Neural cell (in vitro differentiated cells): ENCODE measurements at regions not wholly inside any gene's neighbourhood (a gene's known extent, or its start where the extent isn't known, plus 50 kb on each side); places are given as distances from the start of the nearest gene placed in this dataset.

Source experiments
- H2AFZ ChIP-seq: fragments of 200-600, 300-800 bp; sonication (generic), shearing (Covaris generic); 2 replicates; pipeline ENCODE4 v1.6.0; 2014; ENCODE audit warnings: low read depth, mild to moderate bottlenecking, antibody characterized with exemption, low read length, moderate library complexity
- H3F3A ChIP-seq: fragments of 200-600 bp; shearing (Covaris generic); 2 replicates; pipeline ENCODE4 v1.6.1; 2016; ENCODE audit warnings: mild to moderate bottlenecking, moderate library complexity, mixed read lengths, antibody characterized with exemption, low read length; ENCODE audit not compliant: insufficient read depth, poor library complexity, severe bottlenecking
- H3K27ac ChIP-seq: fragments of 200-600, 300-800 bp; sonication (generic), shearing (Covaris generic); 2 replicates; pipeline ENCODE4 v1.5.1; 2014; ENCODE audit warnings: mild to moderate bottlenecking, low read length, moderate library complexity
- H3K27me3 ChIP-seq: fragments of 300-800, 200-600 bp; sonication (generic), shearing (Covaris generic); 2 replicates; pipeline ENCODE4 v1.6.0; 2014; ENCODE audit warnings: mild to moderate bottlenecking, low read depth, low read length, moderate library complexity; ENCODE audit not compliant: insufficient read depth
- H3K36me3 ChIP-seq: fragments of 300-800, 200-600 bp; sonication (generic), shearing (Covaris generic); 2 replicates; pipeline ENCODE4 v1.5.1; 2014; ENCODE audit warnings: mild to moderate bottlenecking, antibody characterized with exemption, low read length, moderate library complexity; ENCODE audit not compliant: insufficient read depth
- H3K4me2 ChIP-seq: fragments of 300-800, 200-600 bp; sonication (generic), shearing (Covaris generic); 2 replicates; pipeline ENCODE4 v1.6.0; 2014; ENCODE audit warnings: mild to moderate bottlenecking, low read length
- H3K4me3 ChIP-seq: fragments of 300-800, 200-600 bp; sonication (generic), shearing (Covaris generic); 2 replicates; pipeline ENCODE4 v1.5.1; 2014; ENCODE audit warnings: mild to moderate bottlenecking, low read length, moderate library complexity
- H3K79me2 ChIP-seq: fragments of 200-600 bp; shearing (Covaris generic); replicated peaks from 2 replicates; pipeline ENCODE4 v1.6.0; 2014; ENCODE audit warnings: mild to moderate bottlenecking, low read length, moderate library complexity; ENCODE audit not compliant: insufficient read depth
- H3K9ac ChIP-seq: fragments of 300-800, 200-600 bp; sonication (generic), shearing (Covaris generic); 2 replicates; pipeline ENCODE4 v1.6.1; 2016; ENCODE audit warnings: mild to moderate bottlenecking, low read length, mixed read lengths
- H3K9me2 ChIP-seq: fragments of 200-600 bp; shearing (Covaris generic); 2 replicates; pipeline ENCODE4 v1.6.1; 2016; ENCODE audit warnings: mild to moderate bottlenecking, low read length, mixed read lengths; ENCODE audit not compliant: insufficient read depth
- H3K9me3 ChIP-seq: fragments of 200-600, 300-800 bp; sonication (generic), shearing (Covaris generic); 2 replicates; pipeline ENCODE4 v1.6.1; 2016; ENCODE audit warnings: mild to moderate bottlenecking, mixed run types, low read length, moderate library complexity, mixed read lengths
- H4K20me1 ChIP-seq: fragments of 200-600 bp; shearing (Covaris generic); 2 replicates; pipeline ENCODE4 v1.6.1; 2016; ENCODE audit warnings: mild to moderate bottlenecking, mixed run types; ENCODE audit not compliant: insufficient read depth
- EP300 ChIP-seq: fragments of 450-650 bp; conservative IDR thresholded peaks from 2 replicates; pipeline ENCODE4 v1.6.1; 2014; ENCODE audit warnings: antibody characterized with exemption, mild to moderate bottlenecking, moderate library complexity; ENCODE audit not compliant: poor library complexity, severe bottlenecking
- EZH2 ChIP-seq: fragments of 200-600, 300-800 bp; shearing (Covaris generic), sonication (generic); IDR thresholded peaks from 2 replicates; pipeline ENCODE4 v1.6.1; 2014; ENCODE audit warnings: antibody characterized with exemption, low read length, borderline replicate concordance, mild to moderate bottlenecking; ENCODE audit not compliant: insufficient read depth, poor library complexity, severe bottlenecking
- MXI1 ChIP-seq: fragments of 450-650 bp; conservative IDR thresholded peaks from 2 replicates; pipeline ENCODE4 v1.6.1; 2014; ENCODE audit warnings: antibody characterized with exemption, mild to moderate bottlenecking; ENCODE audit not compliant: poor library complexity, severe bottlenecking
- POLR2AphosphoS5 ChIP-seq: IDR thresholded peaks from 2 replicates; pipeline ENCODE4 v1.6.1; 2012
- RAD21 ChIP-seq: fragments of 450-650 bp; conservative IDR thresholded peaks from 2 replicates; pipeline ENCODE4 v1.6.1; 2014; ENCODE audit warnings: antibody characterized with exemption, mild to moderate bottlenecking, moderate library complexity
- SMC3 ChIP-seq: fragments of 450-650 bp; conservative IDR thresholded peaks from 2 replicates; pipeline ENCODE4 v1.6.1; 2014; ENCODE audit warnings: antibody characterized with exemption, mild to moderate bottlenecking, moderate library complexity; ENCODE audit not compliant: poor library complexity
- TAF1 ChIP-seq: IDR thresholded peaks from 2 replicates; pipeline ENCODE4 v1.6.1; 2012; ENCODE audit warnings: low read depth
- TF ChIP-seq, protein P1 (sequence below): fragments of 450-650 bp; IDR thresholded peaks from 2 replicates; pipeline ENCODE4 v1.5.1; 2014; ENCODE audit warnings: antibody characterized with exemption, mild to moderate bottlenecking, moderate library complexity; ENCODE audit not compliant: poor library complexity, severe bottlenecking
- TF ChIP-seq, protein P2 (sequence below): IDR thresholded peaks from 2 replicates; pipeline ENCODE4 v1.6.1; 2012; ENCODE audit warnings: borderline replicate concordance

DNA sequence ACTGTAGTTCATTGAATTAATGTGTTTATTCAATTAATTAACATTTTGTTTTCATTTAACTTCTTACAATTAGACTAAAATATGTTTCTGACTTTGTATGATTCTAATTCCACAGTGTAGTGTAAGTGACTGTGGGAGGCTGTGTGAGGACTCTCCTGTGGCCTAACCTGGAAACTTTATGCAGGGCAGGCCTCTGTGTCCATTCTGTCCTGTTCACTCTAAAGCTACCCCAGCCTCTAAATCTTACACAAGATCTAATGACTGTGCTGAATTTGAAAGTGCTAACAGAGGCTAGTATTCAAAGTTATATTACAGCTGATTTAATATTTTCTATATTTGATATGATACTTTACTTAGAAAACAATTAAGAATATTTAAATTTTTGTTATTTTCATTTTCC lies 270.5 kb upstream of the CDH19 start:
- Histone ChIP-seq H3K27me3 (no peaks in the 10 kb centered on the region), H3K4me2 (no peak overlapping the region), H3F3A (no peaks in the 10 kb centered on the region), H3K27ac (no peak overlapping the region), H3K9me3 (no peaks in the 10 kb centered on the region), H3K4me3 (no peak overlapping the region), H3K9me2 (no peaks in the 10 kb centered on the region), H4K20me1 (no peaks in the 10 kb centered on the region), H3K36me3 (no peaks in the 10 kb centered on the region), H3K79me2 (no peaks in the 10 kb centered on the region), H2AFZ (no peak overlapping the region), H3K9ac (no peak overlapping the region)
- no peak for TF ChIP-seq EZH2
- no peak for TF ChIP-seq MXI1

GRCh38 chr18:66873899-66874298 lies 270.0 kb upstream of the CDH19 start:
- no peaks in the 10 kb centered on the region for H3K36me3 ChIP-seq
- H3K9me2 ChIP-seq = no peaks in the 10 kb centered on the region
- no peaks in the 10 kb centered on the region for H3K9me3 ChIP-seq
- no peak overlapping the region for H2AFZ ChIP-seq
- no peaks in the 10 kb centered on the region for H3K79me2 ChIP-seq
- no peaks in the 10 kb centered on the region for H3F3A ChIP-seq
- no peak for TF ChIP-seq RAD21
- TF ChIP-seq POLR2AphosphoS5 = no peak
- no peak for TF ChIP-seq TAF1
- TF ChIP-seq, protein P1, sequence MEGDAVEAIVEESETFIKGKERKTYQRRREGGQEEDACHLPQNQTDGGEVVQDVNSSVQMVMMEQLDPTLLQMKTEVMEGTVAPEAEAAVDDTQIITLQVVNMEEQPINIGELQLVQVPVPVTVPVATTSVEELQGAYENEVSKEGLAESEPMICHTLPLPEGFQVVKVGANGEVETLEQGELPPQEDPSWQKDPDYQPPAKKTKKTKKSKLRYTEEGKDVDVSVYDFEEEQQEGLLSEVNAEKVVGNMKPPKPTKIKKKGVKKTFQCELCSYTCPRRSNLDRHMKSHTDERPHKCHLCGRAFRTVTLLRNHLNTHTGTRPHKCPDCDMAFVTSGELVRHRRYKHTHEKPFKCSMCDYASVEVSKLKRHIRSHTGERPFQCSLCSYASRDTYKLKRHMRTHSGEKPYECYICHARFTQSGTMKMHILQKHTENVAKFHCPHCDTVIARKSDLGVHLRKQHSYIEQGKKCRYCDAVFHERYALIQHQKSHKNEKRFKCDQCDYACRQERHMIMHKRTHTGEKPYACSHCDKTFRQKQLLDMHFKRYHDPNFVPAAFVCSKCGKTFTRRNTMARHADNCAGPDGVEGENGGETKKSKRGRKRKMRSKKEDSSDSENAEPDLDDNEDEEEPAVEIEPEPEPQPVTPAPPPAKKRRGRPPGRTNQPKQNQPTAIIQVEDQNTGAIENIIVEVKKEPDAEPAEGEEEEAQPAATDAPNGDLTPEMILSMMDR = no peak
- TF ChIP-seq EP300 = no peak
- TF ChIP-seq EZH2 = no peak
- TF ChIP-seq, protein P2, sequence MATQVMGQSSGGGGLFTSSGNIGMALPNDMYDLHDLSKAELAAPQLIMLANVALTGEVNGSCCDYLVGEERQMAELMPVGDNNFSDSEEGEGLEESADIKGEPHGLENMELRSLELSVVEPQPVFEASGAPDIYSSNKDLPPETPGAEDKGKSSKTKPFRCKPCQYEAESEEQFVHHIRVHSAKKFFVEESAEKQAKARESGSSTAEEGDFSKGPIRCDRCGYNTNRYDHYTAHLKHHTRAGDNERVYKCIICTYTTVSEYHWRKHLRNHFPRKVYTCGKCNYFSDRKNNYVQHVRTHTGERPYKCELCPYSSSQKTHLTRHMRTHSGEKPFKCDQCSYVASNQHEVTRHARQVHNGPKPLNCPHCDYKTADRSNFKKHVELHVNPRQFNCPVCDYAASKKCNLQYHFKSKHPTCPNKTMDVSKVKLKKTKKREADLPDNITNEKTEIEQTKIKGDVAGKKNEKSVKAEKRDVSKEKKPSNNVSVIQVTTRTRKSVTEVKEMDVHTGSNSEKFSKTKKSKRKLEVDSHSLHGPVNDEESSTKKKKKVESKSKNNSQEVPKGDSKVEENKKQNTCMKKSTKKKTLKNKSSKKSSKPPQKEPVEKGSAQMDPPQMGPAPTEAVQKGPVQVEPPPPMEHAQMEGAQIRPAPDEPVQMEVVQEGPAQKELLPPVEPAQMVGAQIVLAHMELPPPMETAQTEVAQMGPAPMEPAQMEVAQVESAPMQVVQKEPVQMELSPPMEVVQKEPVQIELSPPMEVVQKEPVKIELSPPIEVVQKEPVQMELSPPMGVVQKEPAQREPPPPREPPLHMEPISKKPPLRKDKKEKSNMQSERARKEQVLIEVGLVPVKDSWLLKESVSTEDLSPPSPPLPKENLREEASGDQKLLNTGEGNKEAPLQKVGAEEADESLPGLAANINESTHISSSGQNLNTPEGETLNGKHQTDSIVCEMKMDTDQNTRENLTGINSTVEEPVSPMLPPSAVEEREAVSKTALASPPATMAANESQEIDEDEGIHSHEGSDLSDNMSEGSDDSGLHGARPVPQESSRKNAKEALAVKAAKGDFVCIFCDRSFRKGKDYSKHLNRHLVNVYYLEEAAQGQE = no peak
- TF ChIP-seq SMC3 = no peak
- no peak for TF ChIP-seq MXI1
- no peak overlapping the region for H3K4me3 ChIP-seq
- H3K4me2 ChIP-seq = no peak overlapping the region
- H4K20me1 ChIP-seq = no peaks in the 10 kb centered on the region
- no peak overlapping the region for H3K27ac ChIP-seq
- no peaks in the 10 kb centered on the region for H3K27me3 ChIP-seq
- no peak overlapping the region for H3K9ac ChIP-seq

DNA sequence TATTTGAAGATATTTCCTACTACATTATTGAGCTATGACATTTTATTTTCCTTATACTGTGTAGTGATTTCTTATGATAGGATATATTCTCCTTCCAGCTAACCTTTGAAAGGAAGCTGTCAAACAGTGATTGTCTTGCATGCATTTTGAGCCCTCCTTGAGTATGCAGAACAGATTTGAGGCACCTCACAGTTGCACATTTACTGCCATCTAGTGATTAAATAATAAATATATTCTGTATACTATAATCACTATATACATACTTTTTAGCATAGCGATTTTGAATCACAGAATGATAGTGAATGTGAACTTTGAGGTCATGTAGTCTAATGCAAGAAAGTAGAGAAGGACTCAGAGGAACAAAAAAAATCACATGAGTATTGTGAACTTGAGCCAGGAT lies 268.4 kb upstream of the CDH19 start:
- Histone ChIP-seq H3K4me3 (no peak overlapping the region), H2AFZ (no peak overlapping the region)
- TF ChIP-seq RAD21 = peak; percentile 84
- no peak for TF ChIP-seq TAF1
- TF ChIP-seq, protein P1 = peak; percentile 75
- peak; percentile 50 for TF ChIP-seq EP300
- TF ChIP-seq MXI1 = no peak
- TF ChIP-seq SMC3 = peak; percentile 77

More for the DNA sequence above, 268.4 kb upstream of the CDH19 start:
- Histone ChIP-seq H4K20me1 (no peaks in the 10 kb centered on the region), H3K9me2 (no peaks in the 10 kb centered on the region), H3K79me2 (no peaks in the 10 kb centered on the region), H3K27me3 (no peaks in the 10 kb centered on the region), H3K36me3 (no peaks in the 10 kb centered on the region), H3K9me3 (no peaks in the 10 kb centered on the region), H3K9ac (no peak overlapping the region), H3K4me2 (no peak overlapping the region), H3K27ac (peak overlapping the region; percentile 32), H3F3A (no peaks in the 10 kb centered on the region)
